DMS79 (cell line): ENCODE measurements at regions not wholly inside any gene's neighbourhood (a gene's known extent, or its start where the extent isn't known, plus 50 kb on each side); places are given as distances from the start of the nearest gene placed in this dataset.

Source experiments
- DNase-seq: peaks from one replicate; lab custom pipeline; 2025; lab: John Stamatoyannopoulos, UW

- DNase-seq, result no peak
Measured at GRCh38 chr2:238561230-238561629, 134.5 kb downstream of the ASB1 start.

- DNase-seq, result no peak
Measured at GRCh38 chr2:238562446-238562845, 135.7 kb downstream of the ASB1 start.

- no peak for DNase-seq
Measured at GRCh38 chr2:238563551-238563950, 136.8 kb downstream of the ASB1 start.

GRCh38 chr2:238564286-238564920 lies 137.7 kb downstream of the ASB1 start:
- DNase-seq, result no peak

GRCh38 chr2:238565031-238565430 lies 138.3 kb downstream of the ASB1 start:
- no peak for DNase-seq

- no peak for DNase-seq
Measured at GRCh38 chr2:238566001-238566645, 139.4 kb downstream of the ASB1 start.

GRCh38 chr2:238567067-238567855 lies 140.5 kb downstream of the ASB1 start:
- no peak for DNase-seq

GRCh38 chr2:238567996-238568395 lies 141.3 kb downstream of the ASB1 start:
- DNase-seq, result no peak

- peak; percentile 51 for DNase-seq
Measured at GRCh38 chr2:238568455-238569440, 142.0 kb downstream of the ASB1 start.

- peak; percentile 83 for DNase-seq
Measured at GRCh38 chr2:238569507-238570195, 142.9 kb downstream of the ASB1 start.

GRCh38 chr2:238570391-238570790 lies 143.7 kb downstream of the ASB1 start:
- DNase-seq, result no peak

- no peak for DNase-seq
Measured at GRCh38 chr2:238570926-238571325, 144.2 kb downstream of the ASB1 start.

GRCh38 chr2:238571661-238572372 lies 145.1 kb downstream of the ASB1 start:
- no peak for DNase-seq

- no peak for DNase-seq
Measured at GRCh38 chr2:238573065-238573778, 146.5 kb downstream of the ASB1 start.

- DNase-seq, result no peak
Measured at GRCh38 chr2:238573916-238574315, 147.2 kb downstream of the ASB1 start.

- no peak for DNase-seq
Measured at GRCh38 chr2:238574490-238575271, 148.0 kb downstream of the ASB1 start.

- no peak for DNase-seq
Measured at GRCh38 chr2:238576674-238577073, 149.9 kb downstream of the ASB1 start.

GRCh38 chr2:238578256-238578655 lies 151.5 kb downstream of the ASB1 start:
- DNase-seq, result no peak

- DNase-seq, result no peak
Measured at GRCh38 chr2:238580486-238580885, 153.8 kb downstream of the ASB1 start.
